ENCODE measurements at regions not wholly inside any gene's neighbourhood (a gene's known extent, or its start where the extent isn't known, plus 50 kb on each side); places are given as distances from the start of the nearest gene placed in this dataset.

DNA sequence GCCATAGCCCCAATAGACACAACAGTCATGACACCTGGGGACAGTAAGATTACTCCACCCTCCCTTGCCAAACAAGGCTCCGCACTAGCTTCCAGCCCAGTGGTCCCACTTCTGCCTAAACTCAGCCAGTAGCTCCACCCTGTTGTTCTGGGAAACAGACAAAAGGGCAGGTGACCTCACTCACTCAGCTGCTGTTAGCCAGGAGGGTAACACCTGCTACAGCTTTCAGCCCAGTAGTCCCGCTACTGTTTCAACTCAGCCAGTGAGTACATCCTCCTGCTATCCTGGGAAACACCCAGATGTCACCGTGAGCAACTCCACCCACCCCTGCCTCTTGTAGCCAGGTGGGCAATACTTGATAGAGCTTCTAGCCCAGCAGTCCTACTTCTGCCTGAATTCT, 162.7 kb upstream of the CPXCR1 start:
- Histone ChIP-seq H3K4me2 (ENCODE audit: low read depth, low read length) (no peak overlapping the region), H2AFZ (ENCODE audit: low read length) (no peak overlapping the region), H3K9ac (ENCODE audit: low read length) (no peak overlapping the region), H3K27me3 (replicated peaks; ENCODE audit: insufficient read depth, low read length) (no peaks in the 10 kb centered on the region), H3K27ac (ENCODE audit: low read length) (no peak overlapping the region), H3K9me3 (replicated peaks; ENCODE audit: insufficient read depth, low read length) (no peaks in the 10 kb centered on the region), H3K36me3 (replicated peaks; ENCODE audit: insufficient read depth, low read length) (no peaks in the 10 kb centered on the region), H3K4me1 (ENCODE audit: low read length) (no peaks in the 10 kb centered on the region), H3K4me3 (ENCODE audit: low read length) (no peak overlapping the region), H3F3A (ENCODE audit: insufficient read depth, low read length) (no peaks in the 10 kb centered on the region), H3K79me2 (ENCODE audit: low read length) (no peaks in the 10 kb centered on the region), H4K20me1 (ENCODE audit: insufficient read depth, low read length) (no peaks in the 10 kb centered on the region), H3K9me2 (replicated peaks; ENCODE audit: insufficient read depth, low read length) (no peaks in the 10 kb centered on the region)
- TF ChIP-seq, protein P1, sequence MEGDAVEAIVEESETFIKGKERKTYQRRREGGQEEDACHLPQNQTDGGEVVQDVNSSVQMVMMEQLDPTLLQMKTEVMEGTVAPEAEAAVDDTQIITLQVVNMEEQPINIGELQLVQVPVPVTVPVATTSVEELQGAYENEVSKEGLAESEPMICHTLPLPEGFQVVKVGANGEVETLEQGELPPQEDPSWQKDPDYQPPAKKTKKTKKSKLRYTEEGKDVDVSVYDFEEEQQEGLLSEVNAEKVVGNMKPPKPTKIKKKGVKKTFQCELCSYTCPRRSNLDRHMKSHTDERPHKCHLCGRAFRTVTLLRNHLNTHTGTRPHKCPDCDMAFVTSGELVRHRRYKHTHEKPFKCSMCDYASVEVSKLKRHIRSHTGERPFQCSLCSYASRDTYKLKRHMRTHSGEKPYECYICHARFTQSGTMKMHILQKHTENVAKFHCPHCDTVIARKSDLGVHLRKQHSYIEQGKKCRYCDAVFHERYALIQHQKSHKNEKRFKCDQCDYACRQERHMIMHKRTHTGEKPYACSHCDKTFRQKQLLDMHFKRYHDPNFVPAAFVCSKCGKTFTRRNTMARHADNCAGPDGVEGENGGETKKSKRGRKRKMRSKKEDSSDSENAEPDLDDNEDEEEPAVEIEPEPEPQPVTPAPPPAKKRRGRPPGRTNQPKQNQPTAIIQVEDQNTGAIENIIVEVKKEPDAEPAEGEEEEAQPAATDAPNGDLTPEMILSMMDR (IDR thresholded peaks at IDR 0.05; ENCODE audit: low read length): no peak
- TF ChIP-seq EZH2phosphoT487 (IDR thresholded peaks at IDR 0.05; ENCODE audit: low read length) (no peak), EZH2 (optimal IDR thresholded peaks at IDR 0.05; ENCODE audit: low read depth, low read length) (no peak)
- no peak for DNase-seq

DNA sequence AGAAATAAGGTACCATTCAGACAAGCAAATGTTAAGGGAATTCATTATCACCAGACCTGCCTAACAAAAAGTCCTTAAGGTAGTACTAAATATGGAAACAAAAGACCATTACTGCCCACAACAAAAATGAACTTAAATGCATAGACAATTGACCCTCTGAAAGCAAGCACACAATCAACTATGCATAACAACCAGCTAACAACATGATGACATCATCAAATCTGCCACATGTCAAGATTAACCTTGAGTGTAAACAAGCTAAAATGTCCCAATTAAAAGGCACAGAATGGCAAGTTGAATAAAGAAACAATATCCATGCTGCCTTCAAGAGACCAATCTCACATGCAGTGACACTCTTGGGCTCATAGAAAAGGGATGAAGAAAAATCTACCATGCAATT, 160.7 kb upstream of the CPXCR1 start:
- no peaks in the 10 kb centered on the region for H3K9me2 ChIP-seq (replicated peaks; ENCODE audit: insufficient read depth, low read length)
- no peaks in the 10 kb centered on the region for H3K36me3 ChIP-seq (replicated peaks; ENCODE audit: insufficient read depth, low read length)
- no peaks in the 10 kb centered on the region for H3K79me2 ChIP-seq (ENCODE audit: low read length)
- H4K20me1 ChIP-seq (ENCODE audit: insufficient read depth, low read length): no peaks in the 10 kb centered on the region
- no peak overlapping the region for H3K9ac ChIP-seq (ENCODE audit: low read length)
- H3K4me3 ChIP-seq (ENCODE audit: low read length): no peak overlapping the region
- H3F3A ChIP-seq (ENCODE audit: insufficient read depth, low read length): no peaks in the 10 kb centered on the region
- no peak for DNase-seq
- no peaks in the 10 kb centered on the region for H3K4me1 ChIP-seq (ENCODE audit: low read length)
- TF ChIP-seq, protein P1 (IDR thresholded peaks at IDR 0.05; ENCODE audit: low read length): no peak
- TF ChIP-seq EZH2 (optimal IDR thresholded peaks at IDR 0.05; ENCODE audit: low read depth, low read length) (no peak), EZH2phosphoT487 (IDR thresholded peaks at IDR 0.05; ENCODE audit: low read length) (no peak)
- H3K9me3 ChIP-seq (replicated peaks; ENCODE audit: insufficient read depth, low read length): no peaks in the 10 kb centered on the region
- no peak overlapping the region for H3K4me2 ChIP-seq (ENCODE audit: low read depth, low read length)
- H2AFZ ChIP-seq (ENCODE audit: low read length): no peak overlapping the region
- no peaks in the 10 kb centered on the region for H3K27me3 ChIP-seq (replicated peaks; ENCODE audit: insufficient read depth, low read length)
- H3K27ac ChIP-seq (ENCODE audit: low read length): no peak overlapping the region

DNA sequence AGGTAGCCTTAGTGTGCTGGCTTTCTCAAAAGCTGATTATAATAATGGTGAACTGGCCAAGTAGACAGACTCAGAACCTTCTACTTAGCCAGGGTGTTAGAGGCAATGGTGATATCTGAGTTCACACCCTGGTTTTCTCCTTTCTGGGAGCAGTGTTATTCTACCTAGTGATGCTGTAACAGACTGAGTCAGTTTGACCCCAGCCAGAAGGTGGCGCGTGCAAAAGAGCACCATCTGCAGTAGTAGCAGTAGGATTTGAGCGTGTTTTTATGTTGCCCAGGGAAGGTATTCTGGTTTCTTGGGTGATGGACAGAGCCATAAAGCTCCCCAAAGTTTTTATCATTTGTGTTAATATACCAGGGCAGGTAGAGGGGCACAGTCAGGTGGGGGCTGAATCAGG, 143.8 kb upstream of the CPXCR1 start:
- Histone ChIP-seq H3K4me1 (ENCODE audit: low read length) (no peaks in the 10 kb centered on the region), H3K9ac (ENCODE audit: low read length) (no peak overlapping the region), H3K4me2 (ENCODE audit: low read depth, low read length) (no peak overlapping the region), H3K9me2 (replicated peaks; ENCODE audit: insufficient read depth, low read length) (no peaks in the 10 kb centered on the region), H2AFZ (ENCODE audit: low read length) (no peak overlapping the region), H3K79me2 (ENCODE audit: low read length) (no peaks in the 10 kb centered on the region), H3K27me3 (replicated peaks; ENCODE audit: insufficient read depth, low read length) (no peaks in the 10 kb centered on the region), H3F3A (ENCODE audit: insufficient read depth, low read length) (no peaks in the 10 kb centered on the region), H4K20me1 (ENCODE audit: insufficient read depth, low read length) (no peaks in the 10 kb centered on the region), H3K9me3 (replicated peaks; ENCODE audit: insufficient read depth, low read length) (no peaks in the 10 kb centered on the region), H3K4me3 (ENCODE audit: low read length) (no peak overlapping the region), H3K36me3 (replicated peaks; ENCODE audit: insufficient read depth, low read length) (no peaks in the 10 kb centered on the region), H3K27ac (ENCODE audit: low read length) (no peak overlapping the region)
- TF ChIP-seq, protein P1 (IDR thresholded peaks at IDR 0.05; ENCODE audit: low read length): no peak
- TF ChIP-seq EZH2 (optimal IDR thresholded peaks at IDR 0.05; ENCODE audit: low read depth, low read length): no peak
- no peak for TF ChIP-seq EZH2phosphoT487 (IDR thresholded peaks at IDR 0.05; ENCODE audit: low read length)
- DNase-seq: no peak

Measured in MM.1S (cell line).